MM.1S (cell line): ENCODE measurements at regions not wholly inside any gene's neighbourhood (a gene's known extent, or its start where the extent isn't known, plus 50 kb on each side); places are given as distances from the start of the nearest gene placed in this dataset.

ENCODE experiments used
- EZH2 ChIP-seq: fragments of 300-600 bp; sonication (generic); optimal IDR thresholded peaks from 2 replicates; pipeline ENCODE3; 2017; ENCODE audit warnings: low read depth, mild to moderate bottlenecking, antibody characterized with exemption, low read length, mixed read lengths
- TF ChIP-seq, protein P1 (sequence below): fragments of 300-600 bp; sonication (generic); IDR thresholded peaks from 2 replicates; pipeline ENCODE4 v1.5.1; 2016; ENCODE audit warnings: antibody characterized with exemption, low read length, mixed read lengths

DNA sequence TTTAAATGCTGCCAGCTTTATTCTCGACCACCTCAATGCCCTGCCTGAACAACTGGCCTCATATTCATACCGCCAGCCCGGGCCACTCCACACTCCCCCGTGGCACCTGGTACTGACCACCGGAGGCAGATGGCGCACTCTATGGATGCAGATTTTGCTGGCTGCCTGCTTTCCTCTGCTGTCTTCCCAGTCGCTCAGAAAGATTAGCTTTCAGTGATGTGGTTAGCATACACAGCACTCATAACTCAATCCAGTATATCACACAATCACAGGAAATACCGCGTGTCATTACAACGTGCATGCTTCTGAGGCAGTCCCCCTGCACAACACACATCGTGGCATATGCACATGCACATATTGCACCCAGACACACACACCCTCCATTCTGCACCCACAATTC is 147.2 kb upstream of the BCOR start:
- TF ChIP-seq, protein P1, sequence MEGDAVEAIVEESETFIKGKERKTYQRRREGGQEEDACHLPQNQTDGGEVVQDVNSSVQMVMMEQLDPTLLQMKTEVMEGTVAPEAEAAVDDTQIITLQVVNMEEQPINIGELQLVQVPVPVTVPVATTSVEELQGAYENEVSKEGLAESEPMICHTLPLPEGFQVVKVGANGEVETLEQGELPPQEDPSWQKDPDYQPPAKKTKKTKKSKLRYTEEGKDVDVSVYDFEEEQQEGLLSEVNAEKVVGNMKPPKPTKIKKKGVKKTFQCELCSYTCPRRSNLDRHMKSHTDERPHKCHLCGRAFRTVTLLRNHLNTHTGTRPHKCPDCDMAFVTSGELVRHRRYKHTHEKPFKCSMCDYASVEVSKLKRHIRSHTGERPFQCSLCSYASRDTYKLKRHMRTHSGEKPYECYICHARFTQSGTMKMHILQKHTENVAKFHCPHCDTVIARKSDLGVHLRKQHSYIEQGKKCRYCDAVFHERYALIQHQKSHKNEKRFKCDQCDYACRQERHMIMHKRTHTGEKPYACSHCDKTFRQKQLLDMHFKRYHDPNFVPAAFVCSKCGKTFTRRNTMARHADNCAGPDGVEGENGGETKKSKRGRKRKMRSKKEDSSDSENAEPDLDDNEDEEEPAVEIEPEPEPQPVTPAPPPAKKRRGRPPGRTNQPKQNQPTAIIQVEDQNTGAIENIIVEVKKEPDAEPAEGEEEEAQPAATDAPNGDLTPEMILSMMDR, result no peak
- TF ChIP-seq EZH2, result no peak
